Liver (tissue), 9 donors: ENCODE measurements at regions not wholly inside any gene's neighbourhood (a gene's known extent, or its start where the extent isn't known, plus 50 kb on each side); places are given as distances from the start of the nearest gene placed in this dataset. TPM values are rescaled to one million over a fixed set of nuclear protein-coding genes. Genes with fewer than 3 reads are reported as not detected.

ENCODE experiments used
- DNase-seq: peaks from one replicate; pipeline ENCODE4 v3.0.0-alpha.2; 2017; ENCODE audit warnings: low spot score
- H3K27ac ChIP-seq, 2 donors: one replicate each; pipeline ENCODE4 v1.7.0; 2013; ENCODE audit warnings: inconsistent platforms in 2 of 2, low read length in 2 of 2, control low read depth in 1 of 2, low read depth in 1 of 2, mild to moderate bottlenecking in 1 of 2
- H3K27me3 ChIP-seq, 4 donors: one replicate each; pipeline versions ENCODE4 v1.6.1 to v1.7.0; 2013; ENCODE audit warnings: low read length in 3 of 4, inconsistent platforms in 1 of 4, mild to moderate bottlenecking in 1 of 4, moderate library complexity in 1 of 4; ENCODE audit not compliant: control insufficient read depth in 4 of 4, insufficient read depth in 4 of 4
- H3K36me3 ChIP-seq, 4 donors: one replicate each; pipeline versions ENCODE4 v1.6.1 to v1.7.0; 2013; ENCODE audit warnings: low read length in 3 of 4, mild to moderate bottlenecking in 3 of 4, low read depth in 1 of 4, moderate library complexity in 1 of 4; ENCODE audit not compliant: control insufficient read depth in 4 of 4, insufficient read depth in 3 of 4
- H3K4me1 ChIP-seq, 4 donors: one replicate each; pipeline versions ENCODE4 v1.6.1 to v1.7.0; 2013; ENCODE audit warnings: low read length in 3 of 4, mild to moderate bottlenecking in 3 of 4, moderate library complexity in 1 of 4; ENCODE audit not compliant: control insufficient read depth in 4 of 4, insufficient read depth in 4 of 4
- H3K4me3 ChIP-seq, 3 donors: one replicate each; pipeline versions ENCODE4 v1.6.1 to v1.7.0; 2013; ENCODE audit warnings: low read length in 3 of 3, control low read depth in 1 of 3, low read depth in 1 of 3, mild to moderate bottlenecking in 1 of 3
- H3K9ac ChIP-seq, 2 donors: one replicate each; pipeline ENCODE4 v1.7.0; 2013; ENCODE audit warnings: low read length in 2 of 2, mild to moderate bottlenecking in 2 of 2, moderate library complexity in 2 of 2, control low read depth in 1 of 2, low read depth in 1 of 2
- H3K9me3 ChIP-seq, 4 donors: one replicate each; pipeline versions ENCODE4 v1.6.1 to v1.7.0; 2013; ENCODE audit warnings: low read length in 3 of 4; ENCODE audit not compliant: control insufficient read depth in 4 of 4
- ATF3 ChIP-seq: IDR thresholded peaks from 2 replicates; pipeline ENCODE4 v1.6.1; 2016; ENCODE audit warnings: antibody characterized with exemption
- CTCF ChIP-seq: fragments of 150-350 bp; IDR thresholded peaks from 2 replicates; pipeline ENCODE4 v1.5.1; 2017; ENCODE audit warnings: improper control_type of control experiment, low read depth, low read length; ENCODE audit not compliant: missing input control
- EGR1 ChIP-seq, 2 donors: IDR thresholded peaks; 2 replicates each; pipeline ENCODE4 v1.6.1; 2016 to 2018; ENCODE audit warnings: antibody characterized with exemption in 2 of 2, low read depth in 2 of 2
- FOXA2 ChIP-seq: IDR thresholded peaks from 2 replicates; pipeline ENCODE4 v1.6.1; 2016; ENCODE audit warnings: antibody characterized with exemption
- GABPA ChIP-seq, 2 donors: IDR thresholded peaks in 1 of 2; conservative IDR thresholded peaks in 1 of 2; 2 replicates each; pipeline ENCODE4 v1.6.1; 2016; ENCODE audit warnings: antibody characterized with exemption in 2 of 2, mild to moderate bottlenecking in 1 of 2, moderate library complexity in 1 of 2
- HNF4A ChIP-seq, 2 donors: conservative IDR thresholded peaks; 2 replicates each; pipeline ENCODE4 v1.6.1; 2016; ENCODE audit warnings: antibody characterized with exemption in 2 of 2, mild to moderate bottlenecking in 2 of 2
- HNF4G ChIP-seq: IDR thresholded peaks from 2 replicates; pipeline ENCODE4 v1.6.1; 2016; ENCODE audit warnings: antibody characterized with exemption
- JUND ChIP-seq, 2 donors: IDR thresholded peaks; 2 replicates each; pipeline ENCODE4 v1.6.1; 2016; ENCODE audit warnings: antibody characterized with exemption in 2 of 2
- MAX ChIP-seq: IDR thresholded peaks from 2 replicates; pipeline ENCODE4 v1.6.1; 2016; ENCODE audit warnings: antibody characterized with exemption
- NR2F2 ChIP-seq: IDR thresholded peaks from 2 replicates; pipeline ENCODE4 v1.6.1; 2016; ENCODE audit warnings: antibody characterized with exemption
- RAD21 ChIP-seq, 2 donors: IDR thresholded peaks; 2 replicates each; pipeline ENCODE4 v1.6.1; 2016; ENCODE audit warnings: antibody characterized with exemption in 2 of 2, mild to moderate bottlenecking in 2 of 2
- REST ChIP-seq: IDR thresholded peaks from 2 replicates; pipeline ENCODE4 v1.6.1; 2016; ENCODE audit warnings: antibody characterized with exemption, mild to moderate bottlenecking
- RXRA ChIP-seq, 2 donors: IDR thresholded peaks; 2 replicates each; pipeline ENCODE4 v1.6.1; 2017 to 2018; ENCODE audit warnings: antibody characterized with exemption in 2 of 2, mild to moderate bottlenecking in 1 of 2
- SP1 ChIP-seq: IDR thresholded peaks from 2 replicates; pipeline ENCODE4 v1.6.1; 2018; ENCODE audit warnings: antibody characterized with exemption, mild to moderate bottlenecking
- TAF1 ChIP-seq: conservative IDR thresholded peaks from 2 replicates; pipeline ENCODE4 v1.6.1; 2016; ENCODE audit warnings: antibody characterized with exemption, mild to moderate bottlenecking
- YY1 ChIP-seq: IDR thresholded peaks from 2 replicates; pipeline ENCODE4 v1.6.1; 2016; ENCODE audit warnings: antibody characterized with exemption, mild to moderate bottlenecking
- ZBTB33 ChIP-seq: IDR thresholded peaks from 2 replicates; pipeline ENCODE4 v1.6.1; 2016; ENCODE audit warnings: antibody characterized with exemption
- WGBS: extraction: QIAGEN DNeasy Blood & Tissue Kit; methylation state at CpG from one replicate; pipeline ENCODE4 v1.1.7; 2013; 5-methylcytosine and 5-hydroxymethylcytosine counted together
- small RNA-seq: library from RNA; depleted of rRNA; stranded (forward); fragments of <200 nt; gene quantifications from one replicate; pipeline ENCODE3, GENCODE V24; 2014
- donor health status: healthy.
- donor health status: healthy.
- donor health status: healthy.
- donor health status: healthy.
- donor health status: healthy.

GRCh38 chr3:30554317-30554690, 52.1 kb upstream of the TGFBR2 start:
- Histone ChIP-seq H3K36me3 (no peaks in the 10 kb centered on the region), H3K9me3 (no peaks in the 10 kb centered on the region), H3K9ac (no peak overlapping the region), H3K4me1 (peaks cover 0 to 2% (median 0%) of the 10 kb centered on the region in 4 donors), H3K4me3 (no peak overlapping the region), H3K27me3 (no peaks in the 10 kb centered on the region), H3K27ac (no peak overlapping the region)
- 98% methylated on average over 1 of the region's 1 CpG for WGBS
- DNase-seq: no peak
- TF ChIP-seq ATF3 (no peak), GABPA (IDR thresholded peaks at IDR 0.05 in 1 of 2, conservative IDR thresholded peaks at IDR 0.05 in 1 of 2) (no peak), TAF1 (no peak)

- H3K4me1 ChIP-seq: peaks cover 0 to 2% (median 0%) of the 10 kb centered on the region in 4 donors
- H3K27ac ChIP-seq: no peak overlapping the region
- no peak overlapping the region for H3K9ac ChIP-seq
- H3K27me3 ChIP-seq: no peaks in the 10 kb centered on the region
- WGBS: 96% methylated on average over 2 of the region's 2 CpGs
- no peak for DNase-seq
- TF ChIP-seq YY1 (no peak), JUND (IDR thresholded peaks at IDR 0.05) (no peak), RXRA (IDR thresholded peaks at IDR 0.05) (no peak), TAF1 (no peak), ATF3 (no peak), REST (no peak), MAX (no peak), HNF4A (conservative IDR thresholded peaks at IDR 0.05) (no peak), RAD21 (IDR thresholded peaks at IDR 0.05) (no peak), SP1 (no peak), CTCF (no peak), HNF4G (no peak), FOXA2 (no peak), NR2F2 (no peak), EGR1 (IDR thresholded peaks at IDR 0.05; ENCODE audit: low read depth in 2 of 2) (no peak), GABPA (IDR thresholded peaks at IDR 0.05 in 1 of 2, conservative IDR thresholded peaks at IDR 0.05 in 1 of 2) (no peak), ZBTB33 (no peak)
- no peaks in the 10 kb centered on the region for H3K9me3 ChIP-seq
- H3K4me3 ChIP-seq: no peak overlapping the region
- no peaks in the 10 kb centered on the region for H3K36me3 ChIP-seq
These were observed 50.4 kb upstream of the TGFBR2 start for GRCh38 chr3:30555968-30556367.

Small RNA genes in the stretch of these regions (small RNA-seq; reads per million reads assigned to genes)
- not detected for gene RF01848
